Adrenal gland (tissue), 9 donors: ENCODE measurements at regions not wholly inside any gene's neighbourhood (a gene's known extent, or its start where the extent isn't known, plus 50 kb on each side); places are given as distances from the start of the nearest gene placed in this dataset.

Experiments used
- DNase-seq, 7 donors: peaks; one replicate each; pipeline ENCODE4 v3.0.0-alpha.2; 2019 to 2020
- H3K27ac ChIP-seq, 5 donors: fragments of 200-600 bp; sonication (generic) in 4 of 5; 1 replicate in 3 of 5; 2 replicates in 2 of 5; pipeline versions ENCODE4 v1.5.1 to v1.8.0; 2016 to 2020; ENCODE audit warnings: mild to moderate bottlenecking in 1 of 5
- H3K27me3 ChIP-seq: fragments of 200-600 bp; 2 replicates; pipeline ENCODE4 v1.8.0; 2021
- H3K36me3 ChIP-seq, 2 donors: fragments of 200-600 bp; replicated peaks in 1 of 2; 1 replicate in 1 of 2; 2 replicates in 1 of 2; pipeline versions ENCODE4 v1.5.1 to v1.8.0; 2018 to 2022
- H3K4me1 ChIP-seq, 2 donors: fragments of 200-600 bp; replicated peaks in 1 of 2; 1 replicate in 1 of 2; 2 replicates in 1 of 2; pipeline versions ENCODE4 v1.5.1 to v1.8.0; 2018 to 2021
- H3K4me3 ChIP-seq, 4 donors: fragments of 200-600 bp; sonication (generic) in 3 of 4; one replicate each; pipeline ENCODE4 v1.5.1; 2016 to 2018
- H3K9me3 ChIP-seq, 3 donors: fragments of 200-600 bp; sonication (generic) in 1 of 3; replicated peaks in 1 of 3; 1 replicate in 2 of 3; 2 replicates in 1 of 3; pipeline versions ENCODE4 v1.5.1 to v1.8.0; 2016 to 2021
- CTCF ChIP-seq, 6 experiments: fragments of 450-650 bp in 4 of 6; fragments of 200-600 bp in 2 of 6; sonication (generic) in 1 of 6; IDR thresholded peaks; 1 replicate in 5 of 6; 2 replicates in 1 of 6; pipeline versions ENCODE4 v1.5.1 to v1.8.0; 2016 to 2021; ENCODE audit warnings: antibody characterized with exemption in 6 of 6, mild to moderate bottlenecking in 2 of 6, moderate library complexity in 1 of 6
- POLR2A ChIP-seq, 2 donors: fragments of 450-650 bp; IDR thresholded peaks; one replicate each; pipeline ENCODE4 v1.6.1; 2017; ENCODE audit warnings: antibody characterized with exemption in 2 of 2, mild to moderate bottlenecking in 2 of 2, moderate library complexity in 1 of 2
- WGBS, 4 donors: extraction: QIAGEN DNeasy Blood & Tissue Kit in 2 of 4; methylation state at CpG; one replicate each; pipeline versions ENCODE4 v1.1.5 to v1.1.7; 2013 to 2017; 5-methylcytosine and 5-hydroxymethylcytosine counted together
- intact Hi-C, 2 donors: fragments of 100-400 bp; cut with DNase I; formaldehyde crosslinking; loops; one replicate each; pipeline versions ENCODE4 v1.14.1 to v1.15.0; 2022 to 2023
- donor health status: healthy with polysubstance abuse.
- donor health status: Bipolar disorder and iron deficiency.
- donor health status: DM: yes; HTN: yes; CAD: no.
- donor health status: DM: no; HTN: no; CAD: no.
- donor health status: DM: no; HTN: no; CAD: no.

- no peaks in the 10 kb centered on the region for H3K9me3 ChIP-seq
- intact Hi-C loops: no loop called here
- no peaks in the 10 kb centered on the region for H3K27me3 ChIP-seq
- H3K27ac ChIP-seq: no peak overlapping the region
- DNase-seq: no peak
- WGBS, 4 donors: 52 to 61% (median 58%) methylated on average over 7 of the region's 7 CpGs
- TF ChIP-seq CTCF (IDR thresholded peaks at IDR 0.05): no peak
- TF ChIP-seq POLR2A (IDR thresholded peaks at IDR 0.05): no peak
- no peaks in the 10 kb centered on the region for H3K36me3 ChIP-seq
- no peak overlapping the region for H3K4me3 ChIP-seq
- peaks cover 0 to 9% of the 10 kb centered on the region in 2 donors for H3K4me1 ChIP-seq
These were observed 492.2 kb downstream of the NR2F1-AS1 start for GRCh38 chr5:93088592-93089389.

GRCh38 chr5:93087326-93087725 lies 493.7 kb downstream of the NR2F1-AS1 start:
- no peak for DNase-seq
- H3K4me3 ChIP-seq: no peak overlapping the region
- no peak overlapping the region for H3K27ac ChIP-seq
- no peaks in the 10 kb centered on the region for H3K9me3 ChIP-seq
- 85 to 91% (median 90%) methylated on average over 3 of the region's 3 CpGs for WGBS, 4 donors
- intact Hi-C loops: no loop called here
- no peaks in the 10 kb centered on the region for H3K27me3 ChIP-seq
- H3K4me1 ChIP-seq: peaks cover 0 to 9% of the 10 kb centered on the region in 2 donors
- H3K36me3 ChIP-seq: no peaks in the 10 kb centered on the region
- TF ChIP-seq CTCF (IDR thresholded peaks at IDR 0.05) (no peak), POLR2A (IDR thresholded peaks at IDR 0.05) (no peak)

- H3K4me1 ChIP-seq: peaks cover 0 to 10% of the 10 kb centered on the region in 2 donors
- no peaks in the 10 kb centered on the region for H3K9me3 ChIP-seq
- H3K36me3 ChIP-seq: no peaks in the 10 kb centered on the region
- no peak overlapping the region for H3K27ac ChIP-seq
- TF ChIP-seq CTCF (IDR thresholded peaks at IDR 0.05) (no peak), POLR2A (IDR thresholded peaks at IDR 0.05) (no peak)
- DNase-seq: no peak
- no peaks in the 10 kb centered on the region for H3K27me3 ChIP-seq
- 85 to 94% (median 90%) methylated on average over 2 of the region's 2 CpGs for WGBS, 4 donors
- H3K4me3 ChIP-seq: no peak overlapping the region
- intact Hi-C loops: no loop called here
These were observed 498.0 kb downstream of the NR2F1-AS1 start for GRCh38 chr5:93082981-93083380.

GRCh38 chr5:93079046-93079445 lies 502.0 kb downstream of the NR2F1-AS1 start:
- Histone ChIP-seq H3K27ac (peak overlapping the region in 2 of 5 donors; percentile 45 to 76), H3K36me3 (no peaks in the 10 kb centered on the region), H3K4me1 (peaks cover 0 to 10% of the 10 kb centered on the region in 2 donors), H3K9me3 (no peaks in the 10 kb centered on the region), H3K27me3 (no peaks in the 10 kb centered on the region), H3K4me3 (no peak overlapping the region)
- 34 to 46% (median 40%) methylated on average over 2 of the region's 2 CpGs for WGBS, 4 donors
- TF ChIP-seq POLR2A (IDR thresholded peaks at IDR 0.05) (no peak), CTCF (IDR thresholded peaks at IDR 0.05) (no peak)
- intact Hi-C loops: no loop called here
- no peak for DNase-seq
